HG02759 (cell line): ENCODE measurements at regions not wholly inside any gene's neighbourhood (a gene's known extent, or its start where the extent isn't known, plus 50 kb on each side); places are given as distances from the start of the nearest gene placed in this dataset.
"Not testable (repeated sequence)": the region's sequence is repeated elsewhere in the genome, so short reads cannot be mapped to it uniquely, and the experiment has no call there.

ENCODE experiments used
- ATAC-seq: cut with Tn5 transposase; IDR thresholded peaks from one replicate; pipeline ENCODE4 v1.9.1; 2021; ENCODE audit warnings: mild to moderate bottlenecking, moderate library complexity; ENCODE audit not compliant: unreplicated experiment

GRCh38 chr4:155474758-155475157, 98.0 kb upstream of the MAP9 start:
- ATAC-seq: no peak

- ATAC-seq: no peak
Measured at GRCh38 chr4:155473420-155474095, 96.8 kb upstream of the MAP9 start.

GRCh38 chr4:155468282-155468681, 91.5 kb upstream of the MAP9 start:
- no peak for ATAC-seq

- ATAC-seq: no peak
Measured at GRCh38 chr4:155450676-155451075, 73.9 kb upstream of the MAP9 start.

GRCh38 chr4:155445306-155445705, 68.5 kb upstream of the MAP9 start:
- ATAC-seq: no peak

- ATAC-seq: no peak
Measured at GRCh38 chr4:155444721-155445120, 68.0 kb upstream of the MAP9 start.

GRCh38 chr4:155442267-155443105, 65.7 kb upstream of the MAP9 start:
- peak; percentile 87 for ATAC-seq

GRCh38 chr4:155441475-155441874, 64.7 kb upstream of the MAP9 start:
- ATAC-seq: no peak

GRCh38 chr4:155439760-155440159, 63.0 kb upstream of the MAP9 start:
- not testable (repeated sequence) for ATAC-seq

GRCh38 chr4:155434904-155435303, 58.1 kb upstream of the MAP9 start:
- no peak for ATAC-seq

- ATAC-seq: no peak
Measured at GRCh38 chr4:155434366-155434765, 57.6 kb upstream of the MAP9 start.

GRCh38 chr4:155433636-155434360, 57.0 kb upstream of the MAP9 start:
- ATAC-seq: no peak

- no peak for ATAC-seq
Measured at GRCh38 chr4:155430895-155431795, 54.4 kb upstream of the MAP9 start.

GRCh38 chr4:155428128-155428527, 51.4 kb upstream of the MAP9 start:
- no peak for ATAC-seq

- ATAC-seq: no peak
Measured at GRCh38 chr4:155426953-155427352, 50.2 kb upstream of the MAP9 start.
